Esophagus squamous epithelium (tissue), 4 donors: ENCODE measurements at regions not wholly inside any gene's neighbourhood (a gene's known extent, or its start where the extent isn't known, plus 50 kb on each side); places are given as distances from the start of the nearest gene placed in this dataset.

Source experiments
- POLR2A ChIP-seq, 4 donors: fragments of 450-650 bp; IDR thresholded peaks; one replicate each; pipeline ENCODE4 v1.6.1; 2017; ENCODE audit warnings: antibody characterized with exemption in 4 of 4, mild to moderate bottlenecking in 4 of 4, moderate library complexity in 3 of 4
- TF ChIP-seq, protein P1 (sequence below), 6 experiments: fragments of 450-650 bp in 4 of 6; fragments of 200-600 bp in 2 of 6; sonication (generic) in 2 of 6; IDR thresholded peaks; one replicate each; pipeline ENCODE4 v1.5.1; 2016 to 2019; ENCODE audit warnings: antibody characterized with exemption in 6 of 6, mild to moderate bottlenecking in 4 of 6, moderate library complexity in 4 of 6

DNA sequence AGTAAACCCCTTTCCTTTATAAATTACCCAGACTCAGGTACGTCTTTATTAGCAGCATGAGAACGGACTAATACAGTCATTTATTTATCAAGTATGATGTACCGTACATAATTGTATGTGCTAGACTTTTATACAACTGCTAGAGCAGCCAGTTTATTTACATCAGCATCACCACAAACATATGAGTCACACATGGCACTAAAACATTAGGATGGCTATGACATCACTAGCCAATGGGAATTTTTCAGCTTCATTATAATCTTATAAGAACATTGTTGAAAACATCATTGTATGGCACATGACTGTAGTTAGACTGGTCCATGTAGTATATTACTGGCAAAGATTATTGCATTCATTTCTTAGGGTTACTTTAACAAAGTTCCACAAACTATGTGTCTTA, 121.7 kb downstream of the ZMAT3 start:
- TF ChIP-seq POLR2A (IDR thresholded peaks at IDR 0.05), result no peak
- TF ChIP-seq, protein P1, sequence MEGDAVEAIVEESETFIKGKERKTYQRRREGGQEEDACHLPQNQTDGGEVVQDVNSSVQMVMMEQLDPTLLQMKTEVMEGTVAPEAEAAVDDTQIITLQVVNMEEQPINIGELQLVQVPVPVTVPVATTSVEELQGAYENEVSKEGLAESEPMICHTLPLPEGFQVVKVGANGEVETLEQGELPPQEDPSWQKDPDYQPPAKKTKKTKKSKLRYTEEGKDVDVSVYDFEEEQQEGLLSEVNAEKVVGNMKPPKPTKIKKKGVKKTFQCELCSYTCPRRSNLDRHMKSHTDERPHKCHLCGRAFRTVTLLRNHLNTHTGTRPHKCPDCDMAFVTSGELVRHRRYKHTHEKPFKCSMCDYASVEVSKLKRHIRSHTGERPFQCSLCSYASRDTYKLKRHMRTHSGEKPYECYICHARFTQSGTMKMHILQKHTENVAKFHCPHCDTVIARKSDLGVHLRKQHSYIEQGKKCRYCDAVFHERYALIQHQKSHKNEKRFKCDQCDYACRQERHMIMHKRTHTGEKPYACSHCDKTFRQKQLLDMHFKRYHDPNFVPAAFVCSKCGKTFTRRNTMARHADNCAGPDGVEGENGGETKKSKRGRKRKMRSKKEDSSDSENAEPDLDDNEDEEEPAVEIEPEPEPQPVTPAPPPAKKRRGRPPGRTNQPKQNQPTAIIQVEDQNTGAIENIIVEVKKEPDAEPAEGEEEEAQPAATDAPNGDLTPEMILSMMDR (IDR thresholded peaks at IDR 0.05), result no peak
